Heart left ventricle (tissue), 16 donors: ENCODE measurements at regions not wholly inside any gene's neighbourhood (a gene's known extent, or its start where the extent isn't known, plus 50 kb on each side); places are given as distances from the start of the nearest gene placed in this dataset.

Experiments
- ATAC-seq, 4 donors: fragments of 200-7000 bp; cut with Tn5 transposase; one replicate each; pipeline ENCODE4 v1.9.1; 2020 to 2022; ENCODE audit warnings: moderate library complexity in 4 of 4, mild to moderate bottlenecking in 3 of 4, moderate number of reproducible peaks in 1 of 4
- DNase-seq, 5 donors: peaks; one replicate each; pipeline ENCODE4 v3.0.0-alpha.2; 2020
- H3K27ac ChIP-seq, 12 donors: fragments of 200-600 bp; sonication (generic) in 4 of 12; one replicate each; pipeline versions ENCODE4 v1.5.0 to v1.8.0; 2016 to 2022; ENCODE audit warnings: mild to moderate bottlenecking in 2 of 12
- H3K27me3 ChIP-seq, 9 donors: fragments of 200-600 bp; sonication (generic) in 2 of 9; one replicate each; pipeline versions ENCODE4 v1.5.1 to v1.8.0; 2016 to 2022; ENCODE audit warnings: mild to moderate bottlenecking in 3 of 9
- H3K36me3 ChIP-seq, 9 donors: fragments of 200-600 bp; sonication (generic) in 2 of 9; one replicate each; pipeline versions ENCODE4 v1.5.0 to v1.8.0; 2018 to 2022; ENCODE audit warnings: mild to moderate bottlenecking in 2 of 9
- H3K4me1 ChIP-seq, 12 donors: fragments of 200-600 bp; sonication (generic) in 4 of 12; one replicate each; pipeline versions ENCODE4 v1.5.0 to v1.8.0; 2016 to 2022; ENCODE audit warnings: mild to moderate bottlenecking in 3 of 12
- H3K4me3 ChIP-seq, 12 donors: fragments of 200-600 bp; sonication (generic) in 4 of 12; one replicate each; pipeline versions ENCODE4 v1.5.0 to v1.8.0; 2017 to 2022; ENCODE audit warnings: mild to moderate bottlenecking in 9 of 12, moderate library complexity in 4 of 12
- H3K9me3 ChIP-seq, 12 donors: fragments of 200-600 bp; sonication (generic) in 4 of 12; one replicate each; pipeline versions ENCODE4 v1.5.0 to v1.8.0; 2016 to 2022; ENCODE audit warnings: mild to moderate bottlenecking in 1 of 12
- CTCF ChIP-seq, 12 donors: fragments of 200-600 bp; sonication (generic) in 4 of 12; IDR thresholded peaks; one replicate each; pipeline versions ENCODE4 v1.5.0 to v1.8.0; 2018 to 2022; ENCODE audit warnings: antibody characterized with exemption in 12 of 12, mild to moderate bottlenecking in 5 of 12
- POLR2A ChIP-seq, 2 donors: fragments of 450-650 bp; IDR thresholded peaks; one replicate each; pipeline ENCODE4 v1.6.1; 2017; ENCODE audit warnings: antibody characterized with exemption in 2 of 2, mild to moderate bottlenecking in 2 of 2, moderate library complexity in 2 of 2
- WGBS, 4 donors: extraction: QIAGEN DNeasy Blood & Tissue Kit in 2 of 4; methylation state at CpG; one replicate each; pipeline versions ENCODE4 v1.1.5 to v1.1.7; 2013 to 2018; 5-methylcytosine and 5-hydroxymethylcytosine counted together
- intact Hi-C, 10 donors: fragments of 100-400 bp; cut with DNase I; formaldehyde crosslinking; loops; one replicate each; pipeline versions ENCODE4 v1.11.1 to v1.14.2; 2022
- donor health status: ischemic (EF 13 %, LVEDD 7.1; RV severe dilation, severe dysfunction).
- donor health status: healthy with polysubstance abuse.
- donor health status: DM: no; HTN: yes; CAD: no.
- donor health status: DM: no; HTN: no; CAD: no.
- donor health status: ischemic (EF 25% LVEDD 6.9; RV normal size, moderate dysfunction).
- donor health status: ischemic (EF 25% LVEDD 5.7; RV mildly dilated, moderate dysfunction).
- donor health status: healthy.
- donor health status: DM: yes; HTN: yes; CAD: no.
- donor health status: ischemic (EF 35%, LVEDD 5.7; RV mildly dilated, moderate dysfunction).
- donor health status: nonischemic (EF 11% LVEDD 7.7; RV severe dilation, severe dysfunction).
- donor health status: DM: yes; HTN: yes; CAD: no.
- donor health status: PGD.
- donor health status: ischemic (EF 29% LVEDD 5.4; RV normal size, mild dysfunction).
- donor health status: nonischemic (EF 23%, LVEDD 6.1; RV moderate dilation, normal function).

- peaks cover 0 to 6% (median 0%) of the 10 kb centered on the region in 12 donors for H3K9me3 ChIP-seq
- WGBS, 4 donors: 70 to 90% (median 88%) methylated on average over 3 of the region's 3 CpGs
- DNase-seq (no peak), ATAC-seq (no peak)
- intact Hi-C loops: no loop called here
- peaks cover 0 to 15% (median 0%) of the 10 kb centered on the region in 9 donors for H3K27me3 ChIP-seq
- no peaks in the 10 kb centered on the region for H3K36me3 ChIP-seq
- H3K27ac ChIP-seq: no peak overlapping the region
- no peak for TF ChIP-seq POLR2A (IDR thresholded peaks at IDR 0.05)
- TF ChIP-seq CTCF (IDR thresholded peaks at IDR 0.05): no peak
- H3K4me1 ChIP-seq: no peaks in the 10 kb centered on the region
- H3K4me3 ChIP-seq: no peak overlapping the region
These were observed 59.2 kb upstream of the KAZN start for GRCh38 chr1:14539309-14539708.

- intact Hi-C loops: no loop called here
- TF ChIP-seq POLR2A (IDR thresholded peaks at IDR 0.05): no peak
- TF ChIP-seq CTCF (IDR thresholded peaks at IDR 0.05): no peak
These were observed 58.4 kb upstream of the KAZN start for GRCh38 chr1:14539953-14540563.

GRCh38 chr1:14541348-14541747 is 57.1 kb upstream of the KAZN start:
- no peak for ATAC-seq
- 63 to 76% (median 72%) methylated on average over 5 of the region's 5 CpGs for WGBS, 4 donors
- Histone ChIP-seq H3K4me1 (no peaks in the 10 kb centered on the region), H3K4me3 (no peak overlapping the region), H3K9me3 (peaks cover 0 to 9% (median 0%) of the 10 kb centered on the region in 12 donors), H3K36me3 (no peaks in the 10 kb centered on the region), H3K27ac (no peak overlapping the region), H3K27me3 (peaks cover 0 to 11% (median 0%) of the 10 kb centered on the region in 9 donors)
- DNase-seq: no peak
- no peak for TF ChIP-seq CTCF (IDR thresholded peaks at IDR 0.05)
- no peak for TF ChIP-seq POLR2A (IDR thresholded peaks at IDR 0.05)
- intact Hi-C loops: no loop called here

More at GRCh38 chr1:14539953-14540563, 58.4 kb upstream of the KAZN start:
- peaks cover 0 to 15% (median 0%) of the 10 kb centered on the region in 9 donors for H3K27me3 ChIP-seq
- ATAC-seq (no peak), DNase-seq (no peak)
- H3K4me3 ChIP-seq: no peak overlapping the region
- peaks cover 0 to 6% (median 0%) of the 10 kb centered on the region in 12 donors for H3K9me3 ChIP-seq
- no peaks in the 10 kb centered on the region for H3K4me1 ChIP-seq
- WGBS, 4 donors: 57 to 63% (median 60%) methylated on average over 9 of the region's 9 CpGs
- H3K27ac ChIP-seq: no peak overlapping the region
- H3K36me3 ChIP-seq: no peaks in the 10 kb centered on the region

- no peak overlapping the region for H3K4me3 ChIP-seq
- TF ChIP-seq CTCF (IDR thresholded peaks at IDR 0.05) (no peak), POLR2A (IDR thresholded peaks at IDR 0.05) (no peak)
- ATAC-seq (no peak), DNase-seq (no peak)
- no peak overlapping the region for H3K27ac ChIP-seq
- H3K4me1 ChIP-seq: no peaks in the 10 kb centered on the region
- no peaks in the 10 kb centered on the region for H3K36me3 ChIP-seq
- peaks cover 0 to 19% (median 0%) of the 10 kb centered on the region in 9 donors for H3K27me3 ChIP-seq
- intact Hi-C loops: no loop called here
- peaks cover 0 to 5% (median 0%) of the 10 kb centered on the region in 12 donors for H3K9me3 ChIP-seq
- 76 to 84% (median 81%) methylated on average over 7 of the region's 7 CpGs for whole genome bisulfite sequencing, 4 donors
These were observed 55.2 kb upstream of the KAZN start for GRCh38 chr1:14543191-14543840.
